Endothelial cell of umbilical vein (primary cell): ENCODE measurements at regions not wholly inside any gene's neighbourhood (a gene's known extent, or its start where the extent isn't known, plus 50 kb on each side); places are given as distances from the start of the nearest gene placed in this dataset.

ENCODE experiments used
- BruUV-seq: library from RNA; stranded (reverse); fragments of 400-500 nt; replicated peaks from 2 replicates; lab custom pipeline; 2021; lab: Mats Ljungman, UMichigan
- CTCF ChIA-PET: fragments of 300-600, 350-600 bp; sonication (Branson Sonifier 250); formaldehyde crosslinking; loops from one replicate; lab custom pipeline; 2021; ENCODE audit warnings: antibody characterized with exemption, inconsistent platforms; lab: Charles Lee
- POLR2A ChIA-PET: fragments of 300-600, 350-600 bp; sonication (Branson Sonifier 250); formaldehyde crosslinking; loops from one replicate; lab custom pipeline; 2021; ENCODE audit warnings: antibody characterized with exemption, inconsistent platforms; lab: Charles Lee
- DNase-seq: peaks from one replicate; pipeline ENCODE4 v3.0.0-alpha.2; 2011; ENCODE audit warnings: low read depth, low spot score
- FAIRE-seq: peaks from 2 replicates; lab custom pipeline; 2011; peaks lifted over from hg19 to GRCh38; lab: Jason Lieb, UNC
- H2AFZ ChIP-seq: 2 replicates; pipeline ENCODE4 v1.6.0; 2012; ENCODE audit warnings: low read depth, low read length, control low read depth, inconsistent platforms
- H3K27ac ChIP-seq: 2 replicates; pipeline ENCODE4 v1.5.1; 2011; ENCODE audit warnings: low read depth, mild to moderate bottlenecking, control low read depth, low read length, moderate library complexity; ENCODE audit not compliant: insufficient read depth
- H3K27me3 ChIP-seq, 2 experiments: 2 replicates each; pipeline versions ENCODE4 v1.6.0 to v1.6.1; 2011; ENCODE audit warnings: low read length in 2 of 2, mixed read lengths in 1 of 2; ENCODE audit not compliant: control insufficient read depth in 2 of 2, insufficient read depth in 2 of 2
- H3K36me3 ChIP-seq, 2 experiments: 2 replicates in 1 of 2; 3 replicates in 1 of 2; pipeline ENCODE4 v1.5.1; 2011; ENCODE audit warnings: low read length in 2 of 2, mild to moderate bottlenecking in 1 of 2, moderate library complexity in 1 of 2; ENCODE audit not compliant: control insufficient read depth in 2 of 2, insufficient read depth in 2 of 2; ENCODE audit errors: extremely low read depth in 1 of 2
- H3K4me1 ChIP-seq: 3 replicates; pipeline ENCODE4 v1.5.1; 2011; ENCODE audit warnings: mild to moderate bottlenecking, low read length; ENCODE audit not compliant: control insufficient read depth, insufficient read depth; ENCODE audit errors: extremely low read depth
- H3K4me2 ChIP-seq: 2 replicates; pipeline ENCODE4 v1.6.1; 2011; ENCODE audit warnings: low read length, control low read depth, mixed read lengths; ENCODE audit not compliant: insufficient read depth
- H3K4me3 ChIP-seq, 3 experiments: fragments of 200-600 bp in 1 of 3; sonication (generic), shearing (Covaris generic) in 1 of 3; replicated peaks in 1 of 3; 2 replicates each; pipeline ENCODE4 v1.5.1; 2011 to 2016; ENCODE audit warnings: control low read depth in 3 of 3, low read length in 3 of 3, mild to moderate bottlenecking in 2 of 3, inconsistent platforms in 1 of 3, low read depth in 1 of 3, moderate library complexity in 1 of 3; ENCODE audit not compliant: insufficient read depth in 1 of 3
- H3K79me2 ChIP-seq: 2 replicates; pipeline ENCODE4 v1.6.0; 2012; ENCODE audit warnings: low read length, inconsistent platforms; ENCODE audit not compliant: control insufficient read depth, insufficient read depth
- H3K9ac ChIP-seq: replicated peaks from 2 replicates; pipeline ENCODE3; 2011; ENCODE audit warnings: low read length, control low read depth; ENCODE audit not compliant: insufficient read depth; ENCODE audit errors: extremely low read depth
- H3K9me1 ChIP-seq: replicated peaks from 3 replicates; pipeline ENCODE4 v1.6.0; 2011; ENCODE audit warnings: mild to moderate bottlenecking, low read length; ENCODE audit not compliant: control insufficient read depth, insufficient read depth; ENCODE audit errors: extremely low read depth
- H3K9me3 ChIP-seq: replicated peaks from 2 replicates; pipeline ENCODE4 v1.5.1; 2012; ENCODE audit warnings: low read length, inconsistent platforms; ENCODE audit not compliant: control insufficient read depth, insufficient read depth
- H4K20me1 ChIP-seq: replicated peaks from 2 replicates; pipeline ENCODE3; 2011; ENCODE audit warnings: mild to moderate bottlenecking, low read length; ENCODE audit not compliant: control insufficient read depth, insufficient read depth; ENCODE audit errors: extremely low read depth
- EZH2 ChIP-seq: IDR thresholded peaks from 2 replicates; pipeline ENCODE4 v1.6.1; 2012; ENCODE audit warnings: borderline replicate concordance, low read depth, mild to moderate bottlenecking, moderate library complexity, low read length, inconsistent platforms; ENCODE audit not compliant: severe bottlenecking
- FOS ChIP-seq: IDR thresholded peaks from 2 replicates; pipeline ENCODE4 v1.6.1; 2011; ENCODE audit warnings: mild to moderate bottlenecking, low read length, moderate library complexity, borderline replicate concordance; ENCODE audit not compliant: insufficient read depth
- GATA2 ChIP-seq: IDR thresholded peaks from 2 replicates; pipeline ENCODE4 v1.7.0; 2011; ENCODE audit warnings: low read depth, mild to moderate bottlenecking, moderate library complexity, mixed read lengths, low read length; ENCODE audit not compliant: insufficient read length, insufficient read depth
- JUN ChIP-seq: IDR thresholded peaks from 2 replicates; pipeline ENCODE4 v1.6.1; 2011; ENCODE audit warnings: borderline replicate concordance, low read depth; ENCODE audit not compliant: insufficient read length, insufficient read depth
- MYC ChIP-seq: IDR thresholded peaks from one replicate; pipeline ENCODE4 v1.6.1; 2011; ENCODE audit warnings: mild to moderate bottlenecking, low read depth, low read length
- POLR2A ChIP-seq: IDR thresholded peaks from 2 replicates; pipeline ENCODE4 v1.6.1; 2012; ENCODE audit warnings: low read depth, mild to moderate bottlenecking, control low read depth, low read length
- POLR2AphosphoS5 ChIP-seq: IDR thresholded peaks from 2 replicates; pipeline ENCODE4 v1.6.1; 2012; ENCODE audit warnings: low read depth, mild to moderate bottlenecking, control low read depth, low read length, moderate library complexity; ENCODE audit not compliant: insufficient read depth
- dilution Hi-C: fragments of 300-500 bp; cut with MboI; formaldehyde crosslinking; loops from one replicate; pipeline ENCODE4 v1.15.0; 2019; ENCODE audit warnings: low sequenced_read_pairs; ENCODE audit not compliant: extremely low pct_ligation_motif_present
- intact Hi-C: fragments of 100-400 bp; cut with micrococcal nuclease; formaldehyde crosslinking; loops from one replicate; pipeline ENCODE4 v1.10.0; 2022
- TF ChIP-seq, protein P1 (sequence below), 2 donors: IDR thresholded peaks; 1 replicate in 1 of 2; 2 replicates in 1 of 2; pipeline ENCODE4 v1.5.1; 2011; ENCODE audit warnings: low read length in 2 of 2, mild to moderate bottlenecking in 2 of 2, moderate library complexity in 2 of 2, control low read depth in 1 of 2, inconsistent platforms in 1 of 2, low read depth in 1 of 2; ENCODE audit not compliant: insufficient read depth in 1 of 2; ENCODE audit errors: extremely low read depth in 1 of 2
- TF ChIP-seq, protein P2 (sequence below): IDR thresholded peaks from 2 replicates; pipeline ENCODE4 v1.6.1; 2011; ENCODE audit not compliant: insufficient read depth, insufficient read length

DNA sequence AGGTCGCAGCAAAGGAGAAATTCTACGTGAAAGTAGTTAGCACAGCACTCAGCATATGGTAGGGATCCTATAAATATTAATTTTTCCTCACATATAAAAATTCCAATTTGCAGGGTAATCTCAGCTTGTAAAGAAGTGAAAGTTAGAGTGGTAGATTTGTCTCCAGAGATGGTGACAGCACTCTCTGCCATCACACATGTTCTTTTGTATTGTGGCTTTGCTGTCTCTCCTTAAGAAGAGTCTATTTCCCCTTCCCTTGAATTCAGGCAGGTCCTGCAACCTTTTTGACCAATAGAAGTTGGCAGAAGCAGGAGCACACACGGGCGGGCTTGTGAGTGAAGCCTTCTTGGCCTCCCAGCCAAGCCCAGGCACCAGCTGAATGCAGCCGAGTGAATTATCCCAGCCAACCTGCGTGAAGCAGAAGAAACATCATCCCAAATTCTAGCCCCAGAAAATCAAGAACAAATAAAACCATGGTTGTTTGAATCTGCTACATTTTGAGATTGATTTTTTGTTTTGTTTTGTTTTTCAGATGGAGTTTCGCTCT lies 107.8 kb upstream of the COPS8 start:
- no TSS peak for BruUV-seq
- dilution Hi-C loops (no loop called here), intact Hi-C loops (no loop called here)
- Histone ChIP-seq H3K4me1 (no peaks in the 10 kb centered on the region), H3K79me2 (no peaks in the 10 kb centered on the region), H3K9me3 (no peaks in the 10 kb centered on the region), H4K20me1 (no peaks in the 10 kb centered on the region), H2AFZ (no peak overlapping the region), H3K27me3 (no peaks in the 10 kb centered on the region), H3K4me3 (no peak overlapping the region), H3K9ac (no peak overlapping the region), H3K36me3 (no peaks in the 10 kb centered on the region), H3K4me2 (no peak overlapping the region), H3K27ac (no peak overlapping the region), H3K9me1 (no peaks in the 10 kb centered on the region)
- TF ChIP-seq JUN (no peak), POLR2A (no peak), EZH2 (no peak), GATA2 (no peak), POLR2AphosphoS5 (no peak), FOS (no peak), MYC (no peak)
- TF ChIP-seq, protein P1, sequence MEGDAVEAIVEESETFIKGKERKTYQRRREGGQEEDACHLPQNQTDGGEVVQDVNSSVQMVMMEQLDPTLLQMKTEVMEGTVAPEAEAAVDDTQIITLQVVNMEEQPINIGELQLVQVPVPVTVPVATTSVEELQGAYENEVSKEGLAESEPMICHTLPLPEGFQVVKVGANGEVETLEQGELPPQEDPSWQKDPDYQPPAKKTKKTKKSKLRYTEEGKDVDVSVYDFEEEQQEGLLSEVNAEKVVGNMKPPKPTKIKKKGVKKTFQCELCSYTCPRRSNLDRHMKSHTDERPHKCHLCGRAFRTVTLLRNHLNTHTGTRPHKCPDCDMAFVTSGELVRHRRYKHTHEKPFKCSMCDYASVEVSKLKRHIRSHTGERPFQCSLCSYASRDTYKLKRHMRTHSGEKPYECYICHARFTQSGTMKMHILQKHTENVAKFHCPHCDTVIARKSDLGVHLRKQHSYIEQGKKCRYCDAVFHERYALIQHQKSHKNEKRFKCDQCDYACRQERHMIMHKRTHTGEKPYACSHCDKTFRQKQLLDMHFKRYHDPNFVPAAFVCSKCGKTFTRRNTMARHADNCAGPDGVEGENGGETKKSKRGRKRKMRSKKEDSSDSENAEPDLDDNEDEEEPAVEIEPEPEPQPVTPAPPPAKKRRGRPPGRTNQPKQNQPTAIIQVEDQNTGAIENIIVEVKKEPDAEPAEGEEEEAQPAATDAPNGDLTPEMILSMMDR (IDR thresholded peaks at IDR 0.05; ENCODE audit: extremely low read depth in 1 of 2, insufficient read depth in 1 of 2, low read depth in 1 of 2, low read length in 2 of 2): no peak
- TF ChIP-seq, protein P2, sequence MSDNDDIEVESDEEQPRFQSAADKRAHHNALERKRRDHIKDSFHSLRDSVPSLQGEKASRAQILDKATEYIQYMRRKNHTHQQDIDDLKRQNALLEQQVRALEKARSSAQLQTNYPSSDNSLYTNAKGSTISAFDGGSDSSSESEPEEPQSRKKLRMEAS: no peak
- POLR2A ChIA-PET: no interaction called here
- DNase-seq: no peak
- FAIRE-seq: no peak
- CTCF ChIA-PET: no interaction called here
